OCI-M2 (cell line): ENCODE measurements at regions not wholly inside any gene's neighbourhood (a gene's known extent, or its start where the extent isn't known, plus 50 kb on each side); places are given as distances from the start of the nearest gene placed in this dataset.
"Not testable (repeated sequence)": the region's sequence is repeated elsewhere in the genome, so short reads cannot be mapped to it uniquely, and the experiment has no call there.

Source experiments
- DNase-seq: peaks from one replicate; lab custom pipeline; 2025; ENCODE audit not compliant: unreplicated experiment; lab: John Stamatoyannopoulos, UW

GRCh38 chr1:166691476-166691875, 147.8 kb upstream of the POGK start:
- DNase-seq: no peak

GRCh38 chr1:166692346-166692745, 146.9 kb upstream of the POGK start:
- DNase-seq: no peak

GRCh38 chr1:166693158-166693557, 146.1 kb upstream of the POGK start:
- DNase-seq: no peak

DNA sequence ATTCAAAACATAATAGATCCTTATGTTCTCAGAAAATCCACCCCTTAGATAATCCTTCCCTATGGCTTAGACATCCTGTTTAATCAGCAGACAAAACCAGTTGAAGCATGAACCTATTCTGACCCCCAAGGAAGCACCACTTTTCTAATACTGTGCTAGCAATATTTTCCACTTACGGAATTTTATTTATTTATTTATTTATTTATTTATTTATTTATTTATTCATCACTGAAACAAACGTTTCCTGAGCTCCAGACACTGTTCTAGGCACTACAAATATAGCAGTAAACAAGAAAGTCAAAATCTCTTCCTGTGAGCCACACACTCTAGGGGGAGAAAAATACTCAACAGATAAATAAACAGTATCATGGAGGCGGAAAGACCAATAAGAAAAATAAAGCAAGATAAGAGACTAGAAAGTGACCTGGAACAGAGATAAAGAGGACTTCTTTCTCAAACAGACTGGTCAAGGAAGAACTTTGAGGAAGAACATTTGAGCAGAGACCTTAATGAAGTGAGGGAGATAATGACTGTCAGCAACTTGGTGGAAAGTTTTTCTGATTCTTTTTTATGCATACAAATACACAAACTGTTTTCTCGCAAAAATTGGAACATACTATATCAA, 145.5 kb upstream of the POGK start:
- no peak for DNase-seq

DNA sequence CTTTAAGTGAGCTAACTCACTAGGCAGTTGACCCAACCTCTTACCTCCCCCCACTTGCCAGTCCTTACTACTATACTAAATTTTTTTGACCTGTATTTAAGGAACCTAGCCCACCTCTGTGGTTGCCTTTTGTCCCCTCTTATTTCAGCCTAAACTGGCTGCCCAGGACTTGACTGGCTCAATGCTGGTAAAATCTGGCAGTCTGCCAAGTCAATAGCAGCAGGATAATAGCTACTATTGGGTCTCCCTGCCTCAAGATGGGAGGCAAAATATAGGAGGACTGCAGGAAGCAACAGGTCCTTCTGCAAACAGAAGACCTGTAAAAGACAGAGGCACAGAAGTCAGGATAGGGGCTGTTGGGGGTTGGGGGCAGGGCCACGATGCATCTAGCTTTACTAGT, 144.2 kb upstream of the POGK start:
- no peak for DNase-seq

DNA sequence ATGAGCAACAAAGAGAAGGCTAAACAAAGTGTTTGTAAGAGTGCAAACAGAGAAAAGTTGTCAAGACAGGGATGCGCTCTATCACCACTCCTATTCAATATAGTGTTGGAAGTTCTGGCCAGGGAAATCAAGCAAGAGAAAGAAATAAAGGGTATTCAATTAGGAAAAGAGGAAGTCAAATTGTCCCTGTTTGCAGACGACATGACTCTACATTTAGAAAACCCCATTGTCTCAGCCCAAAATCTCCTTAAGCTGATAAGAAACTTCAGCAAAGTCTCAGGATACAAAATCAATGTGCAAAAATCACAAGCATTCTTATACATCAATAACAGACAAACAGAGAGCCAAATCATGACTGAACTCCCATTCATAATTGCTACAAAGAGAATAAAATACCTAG, 143.4 kb upstream of the POGK start:
- not testable (repeated sequence) for DNase-seq

DNA sequence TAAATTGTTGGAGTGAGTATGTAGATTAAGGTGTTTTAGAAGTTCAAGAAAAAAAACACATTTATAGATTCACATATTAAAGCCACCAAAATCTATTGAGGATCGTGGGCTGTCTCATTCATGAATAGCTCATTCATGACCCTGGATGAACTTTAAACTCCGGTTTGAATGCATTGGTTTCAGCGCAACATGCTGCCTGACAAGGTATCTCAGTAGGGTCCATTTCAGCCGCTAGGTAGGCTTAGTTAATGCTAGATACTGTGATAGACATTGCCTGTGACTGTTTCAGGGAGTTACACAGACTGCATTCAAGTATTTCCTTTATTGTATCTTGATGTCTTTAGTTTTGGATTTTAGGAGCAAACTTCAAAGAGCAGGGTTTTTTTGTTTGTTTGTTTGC, 140.5 kb upstream of the POGK start:
- no peak for DNase-seq

DNA sequence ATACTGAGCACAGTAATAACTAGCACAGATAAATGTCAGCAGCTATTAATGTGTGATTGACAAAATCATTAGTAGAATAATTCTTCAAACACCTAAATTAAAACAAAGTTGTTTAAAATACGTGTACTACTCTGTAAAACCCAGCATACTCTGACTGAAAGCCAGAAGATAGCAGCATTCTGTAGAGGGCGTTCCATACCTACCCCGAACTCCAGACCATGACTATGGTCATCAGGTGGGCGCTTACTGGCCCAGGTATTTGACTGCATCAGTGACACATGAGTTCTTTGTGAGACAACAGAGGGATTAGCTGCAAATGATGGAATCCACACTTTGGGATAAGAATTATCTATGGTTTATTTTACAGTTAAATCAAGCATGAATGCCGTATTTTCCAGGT, 139.7 kb upstream of the POGK start:
- DNase-seq: no peak

DNA sequence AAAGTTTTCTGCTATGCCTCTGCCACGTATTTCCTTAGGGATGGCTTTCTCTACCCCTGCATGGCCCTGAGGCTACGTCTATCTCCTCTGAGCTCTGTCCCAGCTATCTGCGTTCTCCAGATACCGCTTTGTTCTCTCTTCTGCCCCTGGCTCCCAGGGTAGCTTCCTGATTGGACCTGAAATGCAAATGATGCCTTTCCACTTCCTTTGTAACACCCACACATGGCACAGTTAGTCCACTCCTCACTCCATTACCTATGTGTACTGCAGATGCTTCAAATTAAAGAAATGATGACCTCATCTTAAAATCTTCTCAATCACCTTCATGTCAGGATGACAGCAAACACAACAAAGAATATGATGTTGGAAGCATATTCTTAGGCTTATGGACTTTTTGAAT, 138.6 kb upstream of the POGK start:
- DNase-seq: no peak

GRCh38 chr1:166701603-166702100, 137.6 kb upstream of the POGK start:
- DNase-seq: no peak

DNA sequence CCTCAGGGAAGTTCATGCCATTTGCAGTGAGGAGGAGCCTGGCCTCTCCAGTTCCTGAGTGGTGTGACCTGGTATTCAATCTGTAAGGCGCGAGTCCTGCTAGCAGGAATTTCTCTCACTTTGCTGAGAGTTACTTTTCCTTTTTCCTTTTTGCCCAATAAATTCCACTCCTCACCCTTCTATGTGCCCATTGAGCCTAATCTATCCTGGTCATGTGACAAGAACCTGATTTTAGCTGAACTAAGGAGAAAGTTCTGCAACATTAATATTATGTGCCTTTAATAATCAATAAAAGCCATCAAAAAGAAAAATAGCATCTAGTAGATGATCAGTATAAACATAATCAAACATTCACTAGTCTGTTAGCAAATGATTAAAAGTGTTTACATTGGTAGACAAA, 136.1 kb upstream of the POGK start:
- no peak for DNase-seq

DNA sequence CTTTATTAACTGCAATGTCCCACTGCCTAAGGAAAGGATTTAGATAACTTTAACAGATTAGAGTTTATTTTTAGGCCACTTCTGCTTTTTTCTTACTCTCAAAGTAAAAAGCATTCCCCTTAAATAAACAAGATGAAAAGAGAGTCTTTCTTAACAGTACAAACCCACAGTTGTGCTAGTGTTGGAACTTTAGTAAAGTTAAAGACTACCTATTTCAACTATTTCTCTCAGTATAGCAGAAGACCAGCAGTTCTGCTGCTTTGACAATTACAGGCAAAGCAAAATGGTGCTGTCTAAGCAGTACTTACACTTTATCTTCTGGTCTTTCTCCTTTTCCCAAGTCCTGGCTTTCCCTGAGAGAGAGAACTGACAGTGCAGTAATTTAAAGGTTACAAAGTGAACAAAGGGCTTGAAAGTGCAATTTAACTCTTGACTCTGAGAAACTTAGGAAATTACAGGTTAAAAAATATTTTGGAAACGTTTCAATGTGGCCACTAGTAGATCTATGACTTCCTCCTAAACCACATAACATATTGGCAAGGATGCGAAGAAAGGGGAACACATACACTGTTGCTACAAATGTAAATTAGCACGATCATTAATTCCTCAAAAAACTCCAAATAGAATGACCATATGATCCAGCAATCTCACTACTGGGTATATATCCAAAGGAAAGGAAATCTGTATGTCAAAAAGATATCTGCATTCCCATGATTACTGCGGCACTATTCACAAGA, 135.4 kb upstream of the POGK start:
- no peak for DNase-seq

- DNase-seq: peak; percentile 40
These were observed 133.6 kb upstream of the POGK start for GRCh38 chr1:166705376-166706289.

- DNase-seq: no peak
These were observed 122.7 kb upstream of the POGK start for GRCh38 chr1:166716620-166717019.

- no peak for DNase-seq
These were observed 118.1 kb upstream of the POGK start for GRCh38 chr1:166721145-166721544.

DNA sequence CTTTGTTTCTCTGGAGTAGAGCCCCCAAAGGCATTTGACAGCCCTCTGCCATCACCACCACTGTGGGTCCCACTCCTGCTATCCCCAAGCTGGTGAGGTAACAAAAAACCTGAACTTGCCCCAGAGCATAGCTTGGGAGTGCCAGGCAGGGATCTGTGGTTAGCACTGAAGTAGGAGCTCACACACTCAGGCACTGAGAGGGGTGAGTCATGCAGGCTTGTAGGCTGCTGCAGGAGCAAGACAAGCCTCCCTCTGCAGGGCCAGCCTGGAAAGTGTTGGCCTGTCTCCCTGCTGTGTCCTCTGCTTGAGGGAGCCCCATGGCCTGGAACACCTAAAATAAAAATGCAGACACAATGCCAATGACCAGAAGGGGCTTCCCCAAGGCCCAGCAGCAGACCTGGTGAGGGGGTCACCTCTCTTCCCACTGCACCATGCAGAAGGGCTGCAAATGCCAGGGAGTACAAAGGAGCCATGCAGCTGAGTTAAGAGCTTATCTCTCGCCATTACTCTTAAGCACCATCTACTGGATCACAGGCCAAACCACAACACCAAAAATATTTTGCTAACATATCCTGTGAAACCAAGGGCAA, 108.9 kb upstream of the POGK start:
- no peak for DNase-seq

DNA sequence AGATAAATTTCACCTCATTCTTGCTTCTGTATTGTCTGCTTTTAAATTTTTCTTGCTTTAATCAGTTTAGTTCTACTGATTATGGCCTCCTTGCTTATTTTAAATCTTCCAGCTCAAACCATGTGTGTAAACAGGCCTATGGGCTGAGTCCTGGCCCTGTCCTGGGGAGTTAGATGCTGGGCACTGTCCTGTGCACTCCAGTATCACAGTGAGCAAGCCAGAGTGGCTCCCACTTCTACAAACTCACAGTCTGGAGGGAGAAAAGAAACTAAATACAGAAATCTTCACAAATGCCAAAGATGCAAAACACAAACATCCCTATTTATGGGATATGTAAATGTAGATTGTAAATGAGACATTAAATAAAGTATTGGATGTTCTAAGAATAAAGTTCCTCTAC, 101.1 kb upstream of the POGK start:
- DNase-seq: no peak

DNA sequence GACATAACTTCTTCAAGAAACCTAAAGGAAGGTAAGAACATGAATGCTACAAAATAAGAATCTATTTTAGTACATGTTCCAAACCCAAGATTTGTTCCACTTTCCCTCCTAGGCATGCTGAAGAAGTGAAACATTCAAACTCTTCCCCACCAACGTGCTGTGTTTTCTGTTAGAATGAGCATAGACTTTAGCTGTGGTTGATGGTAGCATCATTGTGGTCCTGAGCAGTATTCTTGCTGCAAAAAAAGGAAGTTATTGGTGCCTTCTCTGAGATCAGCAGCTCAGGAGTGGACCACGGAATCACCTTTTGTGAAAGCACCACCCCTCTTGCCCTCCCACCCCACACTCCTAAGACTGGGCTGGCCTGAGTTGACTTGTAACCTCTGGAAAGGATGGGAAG, 100.4 kb upstream of the POGK start:
- DNase-seq: no peak

- DNase-seq: no peak
These were observed 98.5 kb upstream of the POGK start for GRCh38 chr1:166740668-166741276.

- no peak for DNase-seq
These were observed 76.0 kb upstream of the POGK start for GRCh38 chr1:166763318-166763717.

GRCh38 chr1:166766942-166767341, 72.3 kb upstream of the POGK start:
- DNase-seq: no peak
